Limb (tissue), 2 donors: ENCODE measurements at regions not wholly inside any gene's neighbourhood (a gene's known extent, or its start where the extent isn't known, plus 50 kb on each side); places are given as distances from the start of the nearest gene placed in this dataset.

Experiments
- DNase-seq, 2 donors: peaks; one replicate each; pipeline ENCODE4 v3.0.0-alpha.2; 2016; ENCODE audit errors: extremely low spot score in 2 of 2

DNA sequence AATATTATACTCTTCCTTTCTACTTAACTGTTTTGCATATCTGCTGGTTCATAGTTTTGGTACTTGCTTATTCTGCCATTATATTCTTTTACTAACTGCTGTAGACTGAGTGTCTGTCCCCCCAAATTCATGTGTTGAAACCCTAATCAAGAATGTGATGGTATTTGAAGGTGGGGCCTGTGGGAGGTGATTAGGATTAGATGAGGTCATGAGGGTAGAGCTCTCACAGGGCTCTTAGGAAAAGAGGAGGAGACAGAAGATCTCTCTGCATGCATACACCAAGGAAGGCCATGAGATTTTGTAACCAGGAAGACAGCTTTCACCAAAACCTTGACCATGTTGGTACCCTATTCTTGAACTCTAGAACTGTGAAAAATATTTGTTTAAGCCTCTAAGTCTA is 354.1 kb upstream of the B3GALT2 start:
- DNase-seq = no peak

DNA sequence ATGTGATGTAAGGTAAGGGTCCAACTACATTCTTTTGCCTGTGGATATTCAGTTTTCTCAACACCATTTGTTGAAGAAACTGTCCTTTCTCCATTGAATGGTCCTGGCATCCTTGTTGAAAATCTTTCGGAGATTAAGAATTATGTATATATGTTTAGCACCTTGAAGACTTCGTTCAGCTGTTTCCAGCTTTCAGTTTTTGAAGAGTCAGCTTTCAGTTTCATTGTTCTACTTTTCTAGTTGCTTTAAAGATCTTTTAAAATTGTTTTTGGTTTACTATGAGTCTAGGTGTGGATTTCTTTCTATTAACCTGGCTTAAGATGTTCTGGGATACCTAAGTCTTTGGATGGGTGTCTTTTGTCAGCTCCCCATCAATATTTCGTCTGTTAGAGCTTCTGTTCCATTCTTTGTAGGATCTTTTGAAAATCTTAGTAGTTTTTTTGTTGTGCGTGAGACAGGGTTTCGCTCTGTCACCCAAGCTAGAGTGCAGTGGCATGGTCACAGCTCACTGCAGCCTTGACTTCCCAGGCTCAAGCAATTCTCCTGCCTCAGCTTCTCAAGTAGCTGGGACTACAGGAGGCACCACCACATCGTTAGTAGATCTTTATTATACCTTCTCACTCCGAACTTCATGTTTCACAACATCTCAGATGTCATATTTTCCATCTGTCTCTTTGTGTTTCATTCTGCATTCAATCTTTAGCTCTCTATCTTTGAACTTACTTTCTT is 353.5 kb upstream of the B3GALT2 start:
- DNase-seq = no peak

DNA sequence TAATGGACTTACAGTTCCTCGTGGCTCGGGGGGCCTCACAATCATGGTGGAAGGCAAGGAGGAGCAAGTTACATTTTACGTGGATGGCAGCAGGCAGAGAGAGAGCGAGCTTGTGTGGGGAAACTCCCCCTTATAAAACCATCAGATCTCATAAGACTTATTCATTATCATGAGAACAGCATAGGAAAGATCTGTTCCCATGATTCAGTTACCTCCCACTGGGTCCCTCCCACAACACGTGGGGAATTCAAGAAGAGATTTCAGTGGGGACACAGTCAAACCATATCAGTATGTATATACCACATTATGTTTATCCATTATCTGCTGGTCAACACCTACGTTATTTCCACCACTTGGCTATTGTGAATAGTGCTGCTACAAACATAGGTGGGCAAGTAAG is 352.3 kb upstream of the B3GALT2 start:
- no peak for DNase-seq

- DNase-seq = no peak
These were observed 351.6 kb upstream of the B3GALT2 start for GRCh38 chr1:193538003-193538354.

DNA sequence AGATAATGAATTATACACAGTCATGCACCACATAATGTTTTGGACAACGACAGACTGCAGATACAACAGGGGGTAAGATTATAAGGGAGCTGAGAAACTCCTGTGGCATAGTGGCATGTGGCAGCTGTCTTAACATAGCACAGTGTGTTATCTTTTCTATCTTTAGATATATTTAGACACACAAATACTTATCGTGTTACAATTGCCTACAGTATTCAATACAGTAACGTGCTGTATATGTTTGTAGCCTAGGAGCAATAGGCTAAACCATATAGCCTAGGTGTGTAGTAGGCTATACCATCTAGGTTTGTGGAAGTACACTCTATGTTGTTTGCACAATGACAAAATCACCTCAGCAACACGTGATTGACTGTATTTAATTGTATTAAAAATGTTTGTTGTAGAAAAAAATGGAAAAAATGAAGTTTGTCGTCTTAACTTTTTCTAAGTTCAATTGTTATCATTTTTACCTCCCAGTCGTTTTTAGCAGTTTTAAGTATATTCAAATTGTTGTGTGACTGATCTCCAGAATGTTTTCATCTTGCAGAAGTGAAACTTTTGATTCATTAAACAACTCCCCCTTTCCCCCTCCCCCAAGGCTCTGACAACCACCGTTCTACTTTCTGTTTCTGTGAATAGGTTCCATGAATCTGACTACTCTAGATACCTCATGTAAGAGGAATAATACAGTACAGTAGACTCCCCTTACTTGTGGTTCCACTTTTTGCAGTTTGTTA is 351.0 kb upstream of the B3GALT2 start:
- no peak for DNase-seq

- peak in 1 of 2 donors; percentile 18 for DNase-seq
These were observed 347.4 kb upstream of the B3GALT2 start for GRCh38 chr1:193533853-193534252.

DNA sequence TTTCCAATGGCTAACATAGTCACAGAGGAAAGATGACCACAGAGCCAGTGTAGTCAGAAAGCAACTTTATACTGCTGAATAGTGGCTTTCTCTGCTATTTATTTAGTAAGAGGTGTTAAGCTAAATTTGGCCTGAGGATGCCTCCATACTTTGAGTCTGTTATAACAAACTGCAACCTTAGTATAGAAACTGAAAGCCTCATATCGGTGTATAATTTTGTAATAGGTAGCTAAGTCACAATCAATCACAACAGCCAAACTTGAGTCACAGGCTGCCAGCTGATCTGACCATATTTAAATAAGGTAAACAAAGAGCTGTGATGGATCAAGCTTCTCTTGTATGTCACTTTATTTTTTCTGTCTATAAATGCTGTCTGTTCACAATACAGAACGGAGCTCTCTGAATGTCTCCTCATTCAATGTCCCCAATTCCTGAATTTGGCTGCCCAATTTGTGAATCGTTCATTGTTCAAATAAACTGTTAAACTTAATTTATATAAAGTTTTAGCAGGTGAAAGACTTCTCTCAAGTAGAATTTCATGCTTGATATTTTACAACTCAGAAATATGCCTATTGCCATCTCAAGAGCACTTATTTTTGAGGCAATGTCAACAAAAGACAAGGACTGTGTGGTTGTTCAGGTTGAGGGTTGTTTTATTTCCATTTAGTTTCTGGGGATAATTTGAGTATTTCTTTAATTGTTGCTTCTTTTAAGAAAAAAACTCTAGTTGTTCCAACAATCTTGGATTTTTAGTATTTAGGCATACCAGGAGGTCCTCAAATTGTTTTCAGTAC is 339.7 kb upstream of the B3GALT2 start:
- no peak for DNase-seq

- no peak for DNase-seq
These were observed 339.0 kb upstream of the B3GALT2 start for GRCh38 chr1:193525411-193525810.

DNA sequence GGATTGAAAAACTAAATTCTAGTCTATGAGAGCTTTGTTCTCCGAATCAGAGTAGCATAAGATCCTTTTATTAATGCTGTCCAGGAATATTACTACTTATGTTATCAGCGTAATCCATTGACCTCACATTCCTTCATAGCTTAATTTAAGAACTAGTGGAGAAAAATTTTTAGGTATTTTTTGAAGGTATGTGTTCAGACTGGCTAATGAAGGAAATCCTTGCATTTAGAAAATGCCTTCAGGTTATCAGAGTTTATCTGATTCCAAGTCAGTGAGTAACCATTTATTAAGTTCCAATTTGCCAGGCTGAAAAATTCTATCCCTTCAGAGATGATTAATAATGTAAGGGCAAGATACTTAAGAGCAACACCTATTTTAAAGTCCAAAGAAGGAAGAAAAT is 338.2 kb upstream of the B3GALT2 start:
- DNase-seq = no peak

DNA sequence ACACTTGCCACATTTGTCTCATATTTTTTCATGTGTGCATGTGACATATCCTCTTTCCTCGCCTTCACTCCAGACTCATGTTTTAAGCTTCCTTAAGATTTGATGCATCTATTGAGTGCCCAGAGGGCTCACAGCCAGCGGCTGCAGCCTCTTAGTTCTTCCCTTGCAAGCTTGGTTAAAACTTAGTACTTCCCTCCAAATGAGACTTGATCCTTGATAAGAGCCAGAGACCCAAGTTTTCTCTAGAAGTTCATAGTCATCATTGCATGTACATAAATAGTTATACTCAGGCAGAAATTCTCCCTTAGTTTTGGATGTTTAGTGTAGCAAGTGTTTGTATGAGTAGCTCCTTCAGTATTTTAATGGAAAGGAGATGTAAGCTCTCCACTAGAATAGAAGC is 337.6 kb upstream of the B3GALT2 start:
- no peak for DNase-seq

DNA sequence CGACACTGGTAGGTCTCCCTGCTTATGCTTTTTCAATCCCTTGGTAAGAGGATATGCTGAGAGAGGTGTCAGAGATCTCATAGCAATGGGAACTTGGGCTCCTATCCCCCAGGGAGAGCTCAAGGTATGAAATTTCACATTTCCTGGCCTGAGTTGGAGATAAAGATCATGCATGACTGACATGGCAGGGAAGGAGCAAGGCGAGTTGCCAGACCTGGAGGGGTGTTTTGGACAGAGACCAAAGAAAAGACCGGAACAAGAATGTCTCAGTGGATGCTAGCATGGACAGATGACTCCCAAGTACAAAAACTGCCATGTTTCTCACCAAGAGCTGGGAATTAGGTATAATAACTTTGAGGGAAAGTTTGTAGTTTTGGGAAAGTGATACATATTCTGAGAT is 334.1 kb upstream of the B3GALT2 start:
- DNase-seq = no peak

- DNase-seq = no peak
These were observed 333.5 kb upstream of the B3GALT2 start for GRCh38 chr1:193519922-193520321.

- no peak for DNase-seq
These were observed 330.5 kb upstream of the B3GALT2 start for GRCh38 chr1:193516755-193517388.

DNA sequence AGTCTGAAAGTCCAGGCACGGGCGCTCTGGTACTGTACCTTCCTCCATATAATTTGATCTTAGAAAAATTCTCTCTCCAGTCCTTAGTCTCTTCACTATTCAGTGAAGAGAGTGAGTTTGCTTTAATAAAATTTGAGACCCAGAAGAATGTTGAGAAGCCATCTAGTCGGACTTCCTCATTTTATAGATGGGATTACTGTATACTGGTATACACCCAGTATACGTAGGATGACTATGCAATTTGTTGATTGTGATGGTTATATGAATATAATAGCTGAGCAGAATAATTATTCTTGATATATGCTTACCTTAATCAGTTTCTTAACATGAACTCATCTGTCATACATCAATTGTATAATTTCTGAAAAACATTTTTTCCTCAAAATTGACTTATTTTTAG is 328.0 kb upstream of the B3GALT2 start:
- no peak for DNase-seq

GRCh38 chr1:193513032-193513431 is 326.6 kb upstream of the B3GALT2 start:
- no peak for DNase-seq

DNA sequence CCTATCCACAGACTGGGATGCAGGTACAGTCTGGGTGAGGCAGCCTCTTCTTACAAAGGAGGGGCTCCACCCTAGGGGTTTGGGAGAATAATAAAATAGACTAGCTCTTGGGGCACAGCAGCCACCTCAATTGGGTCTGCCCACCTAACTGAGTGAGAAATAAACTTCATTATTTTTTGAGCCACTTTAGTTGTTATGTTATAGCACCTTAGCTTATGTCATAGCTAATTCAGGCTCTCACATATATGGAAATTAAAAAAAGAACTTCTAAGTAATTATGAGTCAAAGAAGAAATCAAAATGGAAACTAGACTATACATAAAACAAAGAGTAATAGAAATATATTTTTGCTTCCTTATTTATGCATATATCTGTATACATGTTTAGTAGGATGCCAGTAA is 318.5 kb upstream of the B3GALT2 start:
- DNase-seq = no peak

DNA sequence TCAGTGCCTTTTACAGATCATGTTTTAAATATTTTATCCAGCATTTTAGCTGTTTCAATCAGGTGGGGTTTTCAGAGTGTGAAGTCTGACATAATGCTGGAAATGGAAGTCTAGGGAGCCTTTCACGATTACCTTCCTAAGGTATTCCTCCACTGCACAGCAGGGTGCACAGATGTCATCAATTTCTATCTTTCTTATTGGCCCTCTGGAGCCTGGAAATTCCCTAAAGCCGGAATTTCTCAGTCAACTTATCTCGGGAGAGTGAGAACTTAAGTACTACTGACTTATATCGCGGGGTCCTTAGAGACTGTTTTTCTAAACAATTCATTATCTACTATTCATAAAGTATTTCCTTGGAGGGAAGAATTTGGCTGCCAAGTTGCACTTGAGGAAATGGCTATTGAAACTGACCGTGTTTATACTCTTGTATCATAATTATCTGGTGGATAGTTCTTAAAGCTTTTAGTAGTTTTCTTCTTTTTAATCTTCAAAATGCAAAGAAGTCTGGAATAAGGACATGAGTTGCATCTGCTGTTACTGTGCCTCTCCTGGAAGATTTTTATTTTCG is 311.8 kb upstream of the B3GALT2 start:
- no peak for DNase-seq

DNA sequence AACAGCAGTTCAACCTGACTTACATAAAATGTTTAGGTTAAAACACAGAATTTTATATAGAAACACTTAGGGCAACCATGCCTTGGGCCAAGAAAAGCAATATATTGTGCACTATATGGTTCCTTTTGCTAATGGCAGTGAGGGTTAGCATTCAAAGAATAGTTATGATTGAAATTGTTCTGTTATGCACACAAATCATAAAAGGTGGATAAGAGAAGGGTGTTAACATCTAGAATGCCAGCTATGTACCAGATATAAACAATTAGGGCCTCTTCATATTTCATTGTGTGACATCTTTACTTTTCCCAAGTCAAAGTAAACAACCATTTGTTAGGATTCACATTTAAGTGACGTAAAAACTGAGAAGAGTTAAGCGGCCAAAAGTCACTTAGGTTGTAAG is 308.0 kb upstream of the B3GALT2 start:
- no peak for DNase-seq

GRCh38 chr1:193489191-193489590 is 302.8 kb upstream of the B3GALT2 start:
- no peak for DNase-seq

- no peak for DNase-seq
These were observed 301.3 kb upstream of the B3GALT2 start for GRCh38 chr1:193487722-193488121.

GRCh38 chr1:193486671-193487229 is 300.3 kb upstream of the B3GALT2 start:
- no peak for DNase-seq
